Vagina (tissue), 2 donors: ENCODE measurements at regions not wholly inside any gene's neighbourhood (a gene's known extent, or its start where the extent isn't known, plus 50 kb on each side); places are given as distances from the start of the nearest gene placed in this dataset.

ENCODE experiments used
- DNase-seq, 2 donors: peaks; one replicate each; pipeline ENCODE4 v3.0.0-alpha.2; 2017; ENCODE audit errors: extremely low spot score in 2 of 2
- H3K27ac ChIP-seq: fragments of 200-600 bp; sonication (generic); one replicate; pipeline ENCODE4 v1.5.1; 2019
- H3K27me3 ChIP-seq: fragments of 200-600 bp; sonication (generic); one replicate; pipeline ENCODE4 v1.5.1; 2019
- H3K36me3 ChIP-seq, 2 donors: fragments of 200-600 bp; sonication (generic); one replicate each; pipeline ENCODE4 v1.5.1; 2017 to 2019
- H3K4me1 ChIP-seq: fragments of 200-600 bp; sonication (generic); one replicate; pipeline ENCODE4 v1.5.1; 2019
- H3K4me3 ChIP-seq, 2 donors: fragments of 200-600 bp; sonication (generic); 1 replicate in 1 of 2; 2 replicates in 1 of 2; pipeline ENCODE4 v1.5.1; 2016 to 2019
- H3K9me3 ChIP-seq: fragments of 200-600 bp; sonication (generic); one replicate; pipeline ENCODE4 v1.5.1; 2019
- CTCF ChIP-seq, 3 experiments: fragments of 450-650 bp in 2 of 3; fragments of 200-600 bp in 1 of 3; sonication (generic) in 1 of 3; IDR thresholded peaks; one replicate each; pipeline ENCODE4 v1.5.1; 2017 to 2019; ENCODE audit warnings: antibody characterized with exemption in 3 of 3, mild to moderate bottlenecking in 2 of 3, moderate library complexity in 2 of 3
- POLR2A ChIP-seq, 2 donors: fragments of 450-650 bp; IDR thresholded peaks; one replicate each; pipeline ENCODE4 v1.6.1; 2017; ENCODE audit warnings: antibody characterized with exemption in 2 of 2, mild to moderate bottlenecking in 2 of 2, moderate library complexity in 2 of 2
- POLR2AphosphoS5 ChIP-seq, 2 donors: sonication (generic); formaldehyde crosslinking; IDR thresholded peaks; one replicate each; pipeline ENCODE4 v1.9.0; 2017; ENCODE audit warnings: antibody characterized with exemption in 2 of 2, mild to moderate bottlenecking in 2 of 2, low read depth in 1 of 2; ENCODE audit not compliant: insufficient read depth in 1 of 2
- intact Hi-C: fragments of 100-400 bp; cut with DNase I; formaldehyde crosslinking; loops from one replicate; pipeline ENCODE4 v1.15.1; 2023

- DNase-seq, result no peak
Observed at GRCh38 chr6:141576751-141577150, 556.0 kb upstream of the GJE1 start.

GRCh38 chr6:141562851-141563763 is 569.6 kb upstream of the GJE1 start:
- no peak for DNase-seq
- Histone ChIP-seq H3K36me3 (no peaks in the 10 kb centered on the region), H3K4me3 (peak overlapping the region; percentile 9 to 21), H3K27me3 (no peaks in the 10 kb centered on the region), H3K9me3 (no peaks in the 10 kb centered on the region), H3K4me1 (no peaks in the 10 kb centered on the region), H3K27ac (peak overlapping the region; percentile 16)
- TF ChIP-seq POLR2AphosphoS5 (IDR thresholded peaks at IDR 0.05; ENCODE audit: insufficient read depth in 1 of 2, low read depth in 1 of 2) (peak in 1 of 2 donors; percentile 18), CTCF (IDR thresholded peaks at IDR 0.05) (peak; percentile 25 to 76 (median 50)), POLR2A (IDR thresholded peaks at IDR 0.05) (no peak)
- intact Hi-C loops, result no loop called here

More at GRCh38 chr6:141576751-141577150, 556.0 kb upstream of the GJE1 start:
- Histone ChIP-seq H3K4me3 (no peak overlapping the region), H3K9me3 (no peaks in the 10 kb centered on the region), H3K36me3 (no peaks in the 10 kb centered on the region), H3K27me3 (no peaks in the 10 kb centered on the region), H3K27ac (no peak overlapping the region), H3K4me1 (no peaks in the 10 kb centered on the region)
- intact Hi-C loops, result no loop called here
- TF ChIP-seq POLR2A (IDR thresholded peaks at IDR 0.05), result no peak
- TF ChIP-seq CTCF (IDR thresholded peaks at IDR 0.05), result no peak
- TF ChIP-seq POLR2AphosphoS5 (IDR thresholded peaks at IDR 0.05; ENCODE audit: insufficient read depth in 1 of 2, low read depth in 1 of 2), result no peak

DNA sequence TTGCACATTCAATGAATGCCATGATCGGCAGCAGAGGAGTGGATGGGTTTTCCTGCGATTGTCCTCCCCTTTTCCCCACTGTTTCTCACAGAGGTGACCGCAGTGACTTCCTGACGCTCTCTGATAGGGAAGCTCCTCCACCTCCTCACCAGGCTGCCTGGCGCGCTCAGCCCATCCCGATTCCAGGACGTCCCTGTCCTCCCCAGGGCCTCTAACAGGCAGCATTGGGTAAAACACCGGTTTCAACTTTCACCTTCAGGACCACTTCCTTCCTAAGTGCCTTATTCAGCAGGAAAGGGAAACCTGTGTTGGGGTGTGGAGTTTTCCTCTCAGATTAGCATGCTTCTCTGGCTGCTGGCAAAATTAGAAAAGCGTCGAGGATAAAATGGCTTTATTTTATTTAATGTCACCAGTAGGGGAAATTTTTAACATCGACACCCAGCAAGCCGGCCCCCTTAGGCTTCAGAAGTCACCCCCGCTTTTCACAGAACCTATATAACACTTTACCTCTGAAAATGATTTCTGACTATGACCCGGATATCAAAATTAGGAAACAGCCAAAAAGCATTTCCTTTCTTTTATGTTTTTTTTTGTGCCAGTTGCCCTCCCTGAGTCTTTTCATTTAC is 570.4 kb upstream of the GJE1 start:
- H3K4me1 ChIP-seq, result no peaks in the 10 kb centered on the region
- H3K27me3 ChIP-seq, result no peaks in the 10 kb centered on the region
- H3K9me3 ChIP-seq, result no peaks in the 10 kb centered on the region
- TF ChIP-seq POLR2AphosphoS5 (IDR thresholded peaks at IDR 0.05; ENCODE audit: insufficient read depth in 1 of 2, low read depth in 1 of 2), result no peak
- TF ChIP-seq CTCF (IDR thresholded peaks at IDR 0.05), result peak in 1 of 3 experiments; percentile 5
- no peak for TF ChIP-seq POLR2A (IDR thresholded peaks at IDR 0.05)
- no peak for DNase-seq
- peak overlapping the region; percentile 16 for H3K27ac ChIP-seq
- intact Hi-C loops, result no loop called here
- peak overlapping the region; percentile 9 to 21 for H3K4me3 ChIP-seq
- no peaks in the 10 kb centered on the region for H3K36me3 ChIP-seq

DNA sequence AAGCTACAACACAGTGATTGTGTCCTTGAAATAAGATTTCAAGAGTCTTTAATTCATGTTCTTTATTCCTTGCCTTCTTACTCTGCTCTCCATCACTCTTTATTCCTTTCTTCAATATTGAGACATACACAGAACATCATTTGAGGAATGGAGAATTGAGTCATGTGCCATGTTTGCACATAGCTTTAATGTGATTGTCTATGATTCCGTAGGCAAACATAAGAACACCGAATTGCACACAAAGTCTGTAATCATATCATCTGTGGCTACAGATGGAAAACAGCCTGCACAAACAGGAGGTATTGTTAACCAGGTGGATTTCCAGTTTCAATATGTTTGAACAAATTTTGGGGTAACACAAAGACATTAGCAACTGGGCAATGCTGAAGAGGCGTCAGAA is 571.6 kb upstream of the GJE1 start:
- intact Hi-C loops, result no loop called here
- TF ChIP-seq POLR2AphosphoS5 (IDR thresholded peaks at IDR 0.05; ENCODE audit: insufficient read depth in 1 of 2, low read depth in 1 of 2) (no peak), CTCF (IDR thresholded peaks at IDR 0.05) (no peak), POLR2A (IDR thresholded peaks at IDR 0.05) (no peak)
- DNase-seq, result no peak
- Histone ChIP-seq H3K36me3 (no peaks in the 10 kb centered on the region), H3K4me3 (no peak overlapping the region), H3K27ac (no peak overlapping the region), H3K4me1 (no peaks in the 10 kb centered on the region), H3K9me3 (no peaks in the 10 kb centered on the region), H3K27me3 (no peaks in the 10 kb centered on the region)

DNA sequence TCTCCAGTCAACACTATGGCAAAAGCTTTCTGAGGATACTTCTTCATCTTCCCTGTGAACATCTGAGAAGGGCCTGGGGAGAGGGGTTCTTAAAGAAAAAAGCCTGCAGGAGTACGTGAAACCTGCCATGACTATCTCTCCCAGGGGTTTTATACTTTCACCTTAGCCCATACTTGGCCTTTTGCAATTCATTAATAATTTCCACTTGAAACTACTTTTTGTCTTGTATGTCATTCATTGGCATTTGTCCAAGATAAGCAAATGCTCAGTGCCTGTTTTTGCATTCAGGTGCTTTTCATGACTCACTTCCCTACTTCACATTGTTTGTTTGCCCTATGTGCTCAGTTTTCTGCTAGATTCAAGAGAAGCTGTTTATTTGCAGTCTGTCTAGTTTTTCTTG is 580.3 kb upstream of the GJE1 start:
- Histone ChIP-seq H3K4me1 (no peaks in the 10 kb centered on the region), H3K36me3 (no peaks in the 10 kb centered on the region), H3K27me3 (no peaks in the 10 kb centered on the region), H3K27ac (no peak overlapping the region), H3K9me3 (no peaks in the 10 kb centered on the region), H3K4me3 (no peak overlapping the region)
- intact Hi-C loops, result no loop called here
- TF ChIP-seq CTCF (IDR thresholded peaks at IDR 0.05), result no peak
- TF ChIP-seq POLR2A (IDR thresholded peaks at IDR 0.05), result no peak
- TF ChIP-seq POLR2AphosphoS5 (IDR thresholded peaks at IDR 0.05; ENCODE audit: insufficient read depth in 1 of 2, low read depth in 1 of 2), result no peak
- DNase-seq, result no peak
